GM12878 (cell line): ENCODE measurements at regions not wholly inside any gene's neighbourhood (a gene's known extent, or its start where the extent isn't known, plus 50 kb on each side); places are given as distances from the start of the nearest gene placed in this dataset.

Experiments used
- ATAC-seq: fragments of 200-7000 bp; cut with Tn5 transposase; 3 replicates; pipeline ENCODE4 v1.9.1; 2020; ENCODE audit warnings: mild to moderate bottlenecking, moderate library complexity
- BruUV-seq: library from RNA; stranded (reverse); fragments of 400-500 nt; replicated peaks from 2 replicates; lab custom pipeline; 2021; lab: Mats Ljungman, UMichigan
- CTCF ChIA-PET: fragments of 300-600 bp; sonication (Branson Sonifier 250); formaldehyde crosslinking; extraction: SDS; loops from one replicate; lab custom pipeline; 2021; ENCODE audit warnings: inconsistent platforms; lab: Yijun Ruan, JAX
- POLR2A ChIA-PET: fragments of 350-600 bp; formaldehyde crosslinking; extraction: SDS; loops from one replicate; lab custom pipeline; 2021; ENCODE audit warnings: inconsistent platforms; lab: Charles Lee
- RAD21 ChIA-PET: fragments of 300-600 bp; sonication (Branson Sonifier 250); formaldehyde crosslinking; loops from one replicate; lab custom pipeline; 2023; ENCODE audit warnings: antibody characterized with exemption; ENCODE audit not compliant: unreplicated experiment; lab: Charles Lee
- SMC1A ChIA-PET: fragments of 300-600 bp; sonication (Branson Sonifier 250); formaldehyde crosslinking; loops from one replicate; lab custom pipeline; 2023; ENCODE audit not compliant: unreplicated experiment, uncharacterized antibody; lab: Charles Lee
- DNase-seq: peaks from one replicate; pipeline ENCODE4 v3.0.0-alpha.2; 2011; ENCODE audit warnings: low read depth, low spot score
- FAIRE-seq: peaks from 3 replicates; lab custom pipeline; 2011; peaks lifted over from hg19 to GRCh38; lab: Jason Lieb, UNC
- H2AFZ ChIP-seq: 2 replicates; pipeline ENCODE4 v1.6.0; 2011; ENCODE audit warnings: low read depth, low read length, control low read depth; ENCODE audit not compliant: control insufficient read depth
- H3K27ac ChIP-seq: 2 replicates; pipeline ENCODE4 v1.5.1; 2011; ENCODE audit warnings: control low read depth; ENCODE audit not compliant: control insufficient read depth, insufficient read depth
- H3K27me3 ChIP-seq, 2 experiments: replicated peaks in 1 of 2; 2 replicates each; pipeline versions ENCODE4 v1.6.0 to v1.6.1; 2011; ENCODE audit warnings: low read length in 1 of 2; ENCODE audit not compliant: control insufficient read depth in 2 of 2, insufficient read depth in 2 of 2
- H3K36me3 ChIP-seq, 2 experiments: 2 replicates each; pipeline ENCODE4 v1.5.1; 2011; ENCODE audit warnings: low read length in 1 of 2; ENCODE audit not compliant: control insufficient read depth in 2 of 2, insufficient read depth in 2 of 2
- H3K4me1 ChIP-seq: 2 replicates; pipeline ENCODE4 v1.6.1; 2011; ENCODE audit warnings: mild to moderate bottlenecking, low read length, moderate library complexity, mixed read lengths; ENCODE audit not compliant: control insufficient read depth, insufficient read depth
- H3K4me2 ChIP-seq: 2 replicates; pipeline ENCODE4 v1.6.0; 2011; ENCODE audit warnings: control low read depth; ENCODE audit not compliant: control insufficient read depth, insufficient read depth
- H3K4me3 ChIP-seq: fragments of 200-600 bp; sonication (generic); 2 replicates; pipeline ENCODE4 v1.5.1; 2016
- H3K79me2 ChIP-seq: 2 replicates; pipeline ENCODE4 v1.6.0; 2011; ENCODE audit warnings: low read length; ENCODE audit not compliant: control insufficient read depth, insufficient read depth
- H3K9ac ChIP-seq: 2 replicates; pipeline ENCODE4 v1.8.0; 2011; ENCODE audit warnings: low read length, control low read depth, mixed read lengths; ENCODE audit not compliant: control insufficient read depth, insufficient read depth
- H3K9me3 ChIP-seq: replicated peaks from 3 replicates; pipeline ENCODE4 v1.5.1; 2011; ENCODE audit warnings: mild to moderate bottlenecking, low read length; ENCODE audit not compliant: control insufficient read depth, insufficient read depth
- H4K20me1 ChIP-seq: 2 replicates; pipeline ENCODE4 v1.6.0; 2011; ENCODE audit not compliant: control insufficient read depth, insufficient read depth
- CREM ChIP-seq: IDR thresholded peaks from 2 replicates; pipeline ENCODE4 v1.6.1; 2014; ENCODE audit warnings: antibody characterized with exemption, low read depth
- ESRRA ChIP-seq: IDR thresholded peaks from 2 replicates; pipeline ENCODE4 v1.6.1; 2012; ENCODE audit warnings: mild to moderate bottlenecking, low read length, improper control_type of control experiment
- HDAC6 ChIP-seq: fragments of 200-600 bp; sonication (generic); IDR thresholded peaks from one replicate; pipeline ENCODE4 v1.8.0; 2017; ENCODE audit warnings: antibody characterized with exemption; ENCODE audit not compliant: unreplicated experiment
- RB1 ChIP-seq: fragments of 450-650 bp; formaldehyde crosslinking; IDR thresholded peaks from 2 replicates; pipeline ENCODE4 v1.6.1; 2017; ENCODE audit warnings: mild to moderate bottlenecking, borderline replicate concordance
- YBX1 ChIP-seq: fragments of 450-650 bp; IDR thresholded peaks from 2 replicates; pipeline ENCODE4 v1.6.1; 2016; ENCODE audit warnings: antibody characterized with exemption
- ZSCAN29 ChIP-seq: fragments of 450-650 bp; IDR thresholded peaks from 2 replicates; pipeline ENCODE4 v1.6.1; 2017; ENCODE audit warnings: mild to moderate bottlenecking, moderate library complexity
- WGBS: methylation state at CpG from one replicate; pipeline ENCODE4 v1.1.6; 2016; ENCODE audit warnings: low lambda C conversion rate; ENCODE audit not compliant: insufficient replicate concordance, insufficient coverage; ENCODE audit errors: missing lambda C conversion rate; 5-methylcytosine and 5-hydroxymethylcytosine counted together
- in situ Hi-C: fragments of 300-500 bp; cut with MboI; formaldehyde crosslinking; loops from 9 replicates; pipeline ENCODE4 v1.14.3; 2018; ENCODE audit warnings: mixed read lengths
- intact Hi-C: fragments of 100-400 bp; cut with micrococcal nuclease; formaldehyde crosslinking; loops from one replicate; pipeline ENCODE4 v1.14.2; 2022; ENCODE audit not compliant: unreplicated experiment
- TF ChIP-seq, protein P1 (sequence below): IDR thresholded peaks from 2 replicates; pipeline ENCODE4 v1.6.1; 2011; ENCODE audit warnings: borderline replicate concordance, low read depth, mild to moderate bottlenecking, moderate library complexity, low read length; ENCODE audit not compliant: insufficient read depth, poor library complexity, severe bottlenecking
- TF ChIP-seq, protein P2 (sequence below): IDR thresholded peaks from 2 replicates; pipeline ENCODE4 v1.6.1; 2011; ENCODE audit warnings: borderline replicate concordance, low read depth, mild to moderate bottlenecking, moderate library complexity, mixed read lengths, low read length; ENCODE audit not compliant: insufficient read depth; ENCODE audit errors: extremely low read length

DNA sequence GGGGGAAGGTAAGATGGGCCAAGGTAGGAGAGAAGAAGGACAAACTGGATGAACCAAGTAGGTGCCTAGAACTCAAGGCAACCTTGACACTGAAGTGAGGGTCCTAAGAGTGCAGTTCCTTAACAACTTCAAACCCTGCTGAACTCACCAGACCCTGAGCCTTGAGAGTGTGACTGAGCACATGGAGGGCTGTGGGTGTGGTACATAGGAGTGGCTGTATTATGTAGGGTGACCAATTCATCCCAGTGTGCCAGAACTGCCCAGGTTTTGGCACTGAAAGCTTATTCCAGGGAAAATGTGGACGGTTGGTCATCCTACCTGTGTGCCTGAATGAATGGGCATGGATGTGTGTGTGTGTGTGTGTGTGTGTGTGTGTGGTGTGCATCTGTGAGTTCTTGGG, 281.8 kb downstream of the DHX35 start:
- DNase-seq (no peak), ATAC-seq (no peak), FAIRE-seq (no peak)
- ChIA-PET RAD21 (no interaction called here), CTCF (no interaction called here), SMC1A (no interaction called here), POLR2A (no interaction called here)
- no peaks in the 10 kb centered on the region for H4K20me1 ChIP-seq
- H3K27ac ChIP-seq = no peak overlapping the region
- H3K4me3 ChIP-seq = no peak overlapping the region
- no peak overlapping the region for H3K9ac ChIP-seq
- TF ChIP-seq, protein P1, sequence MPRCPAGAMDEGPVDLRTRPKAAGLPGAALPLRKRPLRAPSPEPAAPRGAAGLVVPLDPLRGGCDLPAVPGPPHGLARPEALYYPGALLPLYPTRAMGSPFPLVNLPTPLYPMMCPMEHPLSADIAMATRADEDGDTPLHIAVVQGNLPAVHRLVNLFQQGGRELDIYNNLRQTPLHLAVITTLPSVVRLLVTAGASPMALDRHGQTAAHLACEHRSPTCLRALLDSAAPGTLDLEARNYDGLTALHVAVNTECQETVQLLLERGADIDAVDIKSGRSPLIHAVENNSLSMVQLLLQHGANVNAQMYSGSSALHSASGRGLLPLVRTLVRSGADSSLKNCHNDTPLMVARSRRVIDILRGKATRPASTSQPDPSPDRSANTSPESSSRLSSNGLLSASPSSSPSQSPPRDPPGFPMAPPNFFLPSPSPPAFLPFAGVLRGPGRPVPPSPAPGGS = no peak
- TF ChIP-seq CREM = no peak
- no peak for TF ChIP-seq YBX1
- no peak for TF ChIP-seq HDAC6
- TF ChIP-seq, protein P2, sequence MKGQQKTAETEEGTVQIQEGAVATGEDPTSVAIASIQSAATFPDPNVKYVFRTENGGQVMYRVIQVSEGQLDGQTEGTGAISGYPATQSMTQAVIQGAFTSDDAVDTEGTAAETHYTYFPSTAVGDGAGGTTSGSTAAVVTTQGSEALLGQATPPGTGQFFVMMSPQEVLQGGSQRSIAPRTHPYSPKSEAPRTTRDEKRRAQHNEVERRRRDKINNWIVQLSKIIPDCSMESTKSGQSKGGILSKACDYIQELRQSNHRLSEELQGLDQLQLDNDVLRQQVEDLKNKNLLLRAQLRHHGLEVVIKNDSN = no peak
- TF ChIP-seq ESRRA = no peak
- TF ChIP-seq RB1 = no peak
- no peak for TF ChIP-seq ZSCAN29
- no peaks in the 10 kb centered on the region for H3K36me3 ChIP-seq
- in situ Hi-C loops = no loop called here
- 0% methylated on average over 1 of the region's 1 CpG for WGBS
- intact Hi-C loops = no loop called here
- H3K79me2 ChIP-seq = no peaks in the 10 kb centered on the region
- no peaks in the 10 kb centered on the region; a peak in 1 of 4 replicates for H3K27me3 ChIP-seq
- H3K4me2 ChIP-seq = no peak overlapping the region
- no TSS peak for BruUV-seq
- no peak overlapping the region for H2AFZ ChIP-seq
- H3K9me3 ChIP-seq = no peaks in the 10 kb centered on the region; the same call in 2 of the 3 replicates
- no peaks in the 10 kb centered on the region for H3K4me1 ChIP-seq
